Astrocyte (in vitro differentiated cells and primary cell): ENCODE measurements at regions not wholly inside any gene's neighbourhood (a gene's known extent, or its start where the extent isn't known, plus 50 kb on each side); places are given as distances from the start of the nearest gene placed in this dataset.

Experiments
- EZH2 ChIP-seq: IDR thresholded peaks from 2 replicates; pipeline ENCODE4 v1.6.1; 2012; ENCODE audit warnings: mild to moderate bottlenecking, low read length, inconsistent platforms; ENCODE audit not compliant: insufficient read depth
- TF ChIP-seq, protein P1 (sequence below): IDR thresholded peaks from 2 replicates; pipeline ENCODE4 v1.5.1; 2011; ENCODE audit warnings: low read depth, mild to moderate bottlenecking, inconsistent platforms, low read length, moderate library complexity; ENCODE audit not compliant: insufficient read depth

- no peak for TF ChIP-seq EZH2
- TF ChIP-seq, protein P1, sequence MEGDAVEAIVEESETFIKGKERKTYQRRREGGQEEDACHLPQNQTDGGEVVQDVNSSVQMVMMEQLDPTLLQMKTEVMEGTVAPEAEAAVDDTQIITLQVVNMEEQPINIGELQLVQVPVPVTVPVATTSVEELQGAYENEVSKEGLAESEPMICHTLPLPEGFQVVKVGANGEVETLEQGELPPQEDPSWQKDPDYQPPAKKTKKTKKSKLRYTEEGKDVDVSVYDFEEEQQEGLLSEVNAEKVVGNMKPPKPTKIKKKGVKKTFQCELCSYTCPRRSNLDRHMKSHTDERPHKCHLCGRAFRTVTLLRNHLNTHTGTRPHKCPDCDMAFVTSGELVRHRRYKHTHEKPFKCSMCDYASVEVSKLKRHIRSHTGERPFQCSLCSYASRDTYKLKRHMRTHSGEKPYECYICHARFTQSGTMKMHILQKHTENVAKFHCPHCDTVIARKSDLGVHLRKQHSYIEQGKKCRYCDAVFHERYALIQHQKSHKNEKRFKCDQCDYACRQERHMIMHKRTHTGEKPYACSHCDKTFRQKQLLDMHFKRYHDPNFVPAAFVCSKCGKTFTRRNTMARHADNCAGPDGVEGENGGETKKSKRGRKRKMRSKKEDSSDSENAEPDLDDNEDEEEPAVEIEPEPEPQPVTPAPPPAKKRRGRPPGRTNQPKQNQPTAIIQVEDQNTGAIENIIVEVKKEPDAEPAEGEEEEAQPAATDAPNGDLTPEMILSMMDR: no peak
These were observed 472.8 kb upstream of the BOD1L1 start for GRCh38 chr4:14100349-14100748.
